OCI-LY1 (cell line): ENCODE measurements at regions not wholly inside any gene's neighbourhood (a gene's known extent, or its start where the extent isn't known, plus 50 kb on each side); places are given as distances from the start of the nearest gene placed in this dataset.
"Not testable (repeated sequence)": the region's sequence is repeated elsewhere in the genome, so short reads cannot be mapped to it uniquely, and the experiment has no call there.

Source experiments
- H2AFZ ChIP-seq: fragments of 200-600 bp; sonication (generic), shearing (Covaris generic); 2 replicates; pipeline ENCODE4 v1.6.0; 2014; ENCODE audit warnings: antibody characterized with exemption, mild to moderate bottlenecking, low read length
- H3F3A ChIP-seq: fragments of 200-600 bp; sonication (generic), shearing (Covaris generic); 2 replicates; pipeline ENCODE4 v1.6.0; 2014; ENCODE audit warnings: mild to moderate bottlenecking, antibody characterized with exemption, low read length, moderate library complexity; ENCODE audit not compliant: insufficient read depth
- H3K27ac ChIP-seq: fragments of 200-600 bp; sonication (generic); 2 replicates; pipeline ENCODE4 v1.5.1; 2014; ENCODE audit warnings: low read length, mixed run types, mild to moderate bottlenecking, low read depth; ENCODE audit not compliant: poor library complexity, severe bottlenecking
- H3K27me3 ChIP-seq: fragments of 200-600 bp; sonication (generic); 2 replicates; pipeline ENCODE4 v1.6.0; 2014; ENCODE audit warnings: antibody characterized with exemption, mild to moderate bottlenecking, low read length, moderate library complexity; ENCODE audit not compliant: insufficient read depth
- H3K36me3 ChIP-seq: fragments of 200-600 bp; sonication (generic); 2 replicates; pipeline ENCODE4 v1.6.1; 2014; ENCODE audit warnings: mild to moderate bottlenecking, antibody characterized with exemption, low read length, moderate library complexity, mixed read lengths; ENCODE audit not compliant: insufficient read depth
- H3K4me1 ChIP-seq: fragments of 200-600 bp; sonication (generic); 2 replicates; pipeline ENCODE4 v1.5.1; 2014; ENCODE audit warnings: mild to moderate bottlenecking, low read length, moderate library complexity; ENCODE audit not compliant: insufficient read depth, severe bottlenecking
- H3K4me2 ChIP-seq: fragments of 200-600 bp; sonication (generic), shearing (Covaris generic); 2 replicates; pipeline ENCODE4 v1.6.1; 2014; ENCODE audit warnings: low read length
- H3K4me3 ChIP-seq: fragments of 200-600 bp; sonication (generic); 2 replicates; pipeline ENCODE4 v1.5.1; 2014; ENCODE audit warnings: low read length, low read depth, mild to moderate bottlenecking, mixed read lengths; ENCODE audit not compliant: poor library complexity, severe bottlenecking
- H3K79me2 ChIP-seq: fragments of 200-600 bp; shearing (Covaris generic); 2 replicates; pipeline ENCODE4 v1.6.1; 2016; ENCODE audit warnings: mixed run types, low read length, mixed read lengths; ENCODE audit not compliant: insufficient read depth
- H3K9ac ChIP-seq: fragments of 200-600 bp; sonication (generic), shearing (Covaris generic); 2 replicates; pipeline ENCODE4 v1.6.1; 2014; ENCODE audit warnings: mild to moderate bottlenecking, low read length, mixed read lengths
- H3K9me2 ChIP-seq: fragments of 200-600 bp; sonication (generic), shearing (Covaris generic); 2 replicates; pipeline ENCODE4 v1.6.1; 2014; ENCODE audit warnings: low read depth, mild to moderate bottlenecking, low read length, mixed read lengths
- H3K9me3 ChIP-seq: fragments of 200-600 bp; shearing (Covaris generic); 2 replicates; pipeline ENCODE4 v1.6.1; 2014; ENCODE audit warnings: low read length, mixed read lengths
- H4K20me1 ChIP-seq: fragments of 200-600 bp; sonication (generic), shearing (Covaris generic); 2 replicates; pipeline ENCODE4 v1.6.0; 2016; ENCODE audit warnings: mild to moderate bottlenecking, low read length; ENCODE audit not compliant: insufficient read depth
- EZH2 ChIP-seq: fragments of 200-600 bp; sonication (generic), shearing (Covaris generic); IDR thresholded peaks from 2 replicates; pipeline ENCODE4 v1.8.0; 2017; ENCODE audit warnings: borderline replicate concordance, mixed run types, mild to moderate bottlenecking, antibody characterized with exemption, low read length, moderate library complexity, mixed read lengths
- TF ChIP-seq, protein P1 (sequence below): fragments of 200-600 bp; sonication (generic), shearing (Covaris generic); IDR thresholded peaks from 2 replicates; pipeline ENCODE4 v1.5.1; 2017; ENCODE audit warnings: mild to moderate bottlenecking, antibody characterized with exemption, low read length, moderate library complexity, mixed read lengths

DNA sequence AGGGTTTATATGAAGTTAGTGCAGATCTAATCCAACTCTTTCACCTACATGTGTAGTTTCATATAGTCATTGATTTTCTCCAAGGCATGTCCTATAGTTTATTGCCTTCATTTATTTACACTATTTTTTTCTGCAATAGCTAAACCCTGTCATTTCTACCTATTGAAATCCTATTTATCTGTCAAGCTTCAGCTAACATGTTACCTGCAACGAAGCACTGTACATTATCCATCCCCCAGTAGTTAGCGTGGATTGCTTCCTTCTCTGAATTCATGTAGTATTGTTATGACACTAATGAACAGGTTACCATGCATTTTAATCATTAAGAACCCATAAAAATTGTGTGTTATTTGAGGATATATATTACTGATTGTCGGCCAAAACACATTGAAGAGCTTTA lies 742.9 kb upstream of the PCDH20 start:
- Histone ChIP-seq H3K9me2 (no peaks in the 10 kb centered on the region), H3K27ac (no peak overlapping the region), H4K20me1 (no peaks in the 10 kb centered on the region), H3K4me3 (no peak overlapping the region), H3K27me3 (no peaks in the 10 kb centered on the region), H3K4me2 (no peak overlapping the region), H2AFZ (no peak overlapping the region), H3K9ac (no peak overlapping the region), H3F3A (no peaks in the 10 kb centered on the region), H3K4me1 (no peaks in the 10 kb centered on the region), H3K36me3 (no peaks in the 10 kb centered on the region), H3K79me2 (no peaks in the 10 kb centered on the region), H3K9me3 (0 out of 2 replicates have a peak, but pooled peaks cover 3% of the 10 kb centered on the region)
- TF ChIP-seq, protein P1, sequence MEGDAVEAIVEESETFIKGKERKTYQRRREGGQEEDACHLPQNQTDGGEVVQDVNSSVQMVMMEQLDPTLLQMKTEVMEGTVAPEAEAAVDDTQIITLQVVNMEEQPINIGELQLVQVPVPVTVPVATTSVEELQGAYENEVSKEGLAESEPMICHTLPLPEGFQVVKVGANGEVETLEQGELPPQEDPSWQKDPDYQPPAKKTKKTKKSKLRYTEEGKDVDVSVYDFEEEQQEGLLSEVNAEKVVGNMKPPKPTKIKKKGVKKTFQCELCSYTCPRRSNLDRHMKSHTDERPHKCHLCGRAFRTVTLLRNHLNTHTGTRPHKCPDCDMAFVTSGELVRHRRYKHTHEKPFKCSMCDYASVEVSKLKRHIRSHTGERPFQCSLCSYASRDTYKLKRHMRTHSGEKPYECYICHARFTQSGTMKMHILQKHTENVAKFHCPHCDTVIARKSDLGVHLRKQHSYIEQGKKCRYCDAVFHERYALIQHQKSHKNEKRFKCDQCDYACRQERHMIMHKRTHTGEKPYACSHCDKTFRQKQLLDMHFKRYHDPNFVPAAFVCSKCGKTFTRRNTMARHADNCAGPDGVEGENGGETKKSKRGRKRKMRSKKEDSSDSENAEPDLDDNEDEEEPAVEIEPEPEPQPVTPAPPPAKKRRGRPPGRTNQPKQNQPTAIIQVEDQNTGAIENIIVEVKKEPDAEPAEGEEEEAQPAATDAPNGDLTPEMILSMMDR, result no peak
- no peak for TF ChIP-seq EZH2

DNA sequence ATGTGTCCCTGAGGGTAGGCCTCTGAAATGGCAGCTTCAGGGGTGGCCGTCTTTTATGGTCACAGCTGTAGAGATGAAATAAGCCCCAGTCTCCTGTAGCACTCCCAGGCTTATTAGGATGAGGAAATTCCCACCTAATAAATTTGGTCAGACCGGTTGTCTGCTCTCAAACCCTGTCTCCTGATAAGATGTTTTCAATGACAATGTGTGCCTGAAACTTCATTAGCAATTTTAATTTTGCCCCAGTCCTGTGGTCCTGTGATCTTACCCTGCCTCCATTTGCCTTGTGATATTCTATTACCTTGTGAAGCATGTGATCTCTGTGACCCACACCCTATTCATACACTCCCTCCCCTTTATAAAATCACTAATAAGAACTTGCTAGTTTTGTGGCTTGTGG lies 736.1 kb upstream of the PCDH20 start:
- not testable (repeated sequence) for H3K4me3 ChIP-seq, H3F3A ChIP-seq, H3K9me2 ChIP-seq, H3K27ac ChIP-seq, H3K79me2 ChIP-seq, H3K4me1 ChIP-seq, H4K20me1 ChIP-seq, H3K36me3 ChIP-seq, H3K9ac ChIP-seq, H3K4me2 ChIP-seq, H3K27me3 ChIP-seq, H2AFZ ChIP-seq
- H3K9me3 ChIP-seq, result peaks cover 11% of the 10 kb centered on the region

DNA sequence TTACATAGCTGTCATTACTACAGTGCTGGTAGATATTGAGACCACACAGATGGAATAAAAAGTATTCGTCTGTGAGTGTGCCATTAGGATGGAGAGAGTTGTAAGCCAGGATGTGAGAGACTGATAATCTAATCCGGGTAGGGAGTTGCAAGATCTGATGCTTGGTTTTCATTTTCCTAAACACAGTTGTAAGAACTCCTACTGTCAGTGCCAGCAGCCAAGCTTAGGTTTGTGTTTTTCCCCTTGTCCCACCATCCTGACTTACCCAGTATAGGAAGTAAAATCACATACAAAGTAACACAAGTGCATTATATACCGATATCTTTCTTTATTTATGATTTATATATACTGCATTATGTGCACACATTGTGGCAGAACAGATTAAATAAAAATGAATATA lies 726.4 kb upstream of the PCDH20 start:
- no peaks in the 10 kb centered on the region for H3K4me1 ChIP-seq
- TF ChIP-seq EZH2, result no peak
- TF ChIP-seq, protein P1, result no peak
- H3K36me3 ChIP-seq, result no peaks in the 10 kb centered on the region; the same call in 1 of the 2 replicates
- no peaks in the 10 kb centered on the region for H3K79me2 ChIP-seq
- H3K9me2 ChIP-seq, result no peaks in the 10 kb centered on the region
- H3K9me3 ChIP-seq, result peaks cover 57% of the 10 kb centered on the region
- H3K27ac ChIP-seq, result no peak overlapping the region
- H3F3A ChIP-seq, result no peaks in the 10 kb centered on the region
- H3K4me2 ChIP-seq, result no peak overlapping the region
- H2AFZ ChIP-seq, result no peak overlapping the region
- no peak overlapping the region for H3K9ac ChIP-seq
- H3K27me3 ChIP-seq, result no peaks in the 10 kb centered on the region
- no peaks in the 10 kb centered on the region for H4K20me1 ChIP-seq
- H3K4me3 ChIP-seq, result no peak overlapping the region

DNA sequence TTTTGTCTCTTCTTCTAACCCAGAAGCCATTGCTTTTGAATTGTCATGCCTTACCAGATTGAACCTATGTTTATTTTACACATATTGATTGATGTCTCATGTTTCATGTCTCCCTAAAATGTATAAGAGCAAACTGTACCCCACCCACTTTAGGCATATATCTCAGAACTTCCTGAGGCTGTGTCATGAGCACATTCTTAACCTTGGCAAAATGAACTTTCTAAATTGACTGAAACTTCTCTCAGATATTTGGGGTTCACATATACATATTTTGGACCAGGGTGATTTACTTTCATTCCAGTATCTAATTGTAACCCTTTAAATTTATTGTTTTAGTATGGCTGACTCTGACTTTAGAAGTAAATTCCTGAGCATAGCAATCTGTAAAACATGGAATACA lies 723.9 kb upstream of the PCDH20 start:
- no peak overlapping the region for H3K9ac ChIP-seq
- H3K9me3 ChIP-seq, result peaks cover 46% of the 10 kb centered on the region
- no peak for TF ChIP-seq EZH2
- TF ChIP-seq, protein P1, result no peak
- no peaks in the 10 kb centered on the region for H4K20me1 ChIP-seq
- H3F3A ChIP-seq, result no peaks in the 10 kb centered on the region
- no peak overlapping the region for H2AFZ ChIP-seq
- no peaks in the 10 kb centered on the region for H3K36me3 ChIP-seq
- no peaks in the 10 kb centered on the region for H3K79me2 ChIP-seq
- H3K4me2 ChIP-seq, result no peak overlapping the region
- no peak overlapping the region for H3K27ac ChIP-seq
- no peak overlapping the region for H3K4me3 ChIP-seq
- no peaks in the 10 kb centered on the region for H3K9me2 ChIP-seq
- no peaks in the 10 kb centered on the region for H3K4me1 ChIP-seq
- no peaks in the 10 kb centered on the region for H3K27me3 ChIP-seq
